ENCODE measurements at regions not wholly inside any gene's neighbourhood (a gene's known extent, or its start where the extent isn't known, plus 50 kb on each side); places are given as distances from the start of the nearest gene placed in this dataset.

DNA sequence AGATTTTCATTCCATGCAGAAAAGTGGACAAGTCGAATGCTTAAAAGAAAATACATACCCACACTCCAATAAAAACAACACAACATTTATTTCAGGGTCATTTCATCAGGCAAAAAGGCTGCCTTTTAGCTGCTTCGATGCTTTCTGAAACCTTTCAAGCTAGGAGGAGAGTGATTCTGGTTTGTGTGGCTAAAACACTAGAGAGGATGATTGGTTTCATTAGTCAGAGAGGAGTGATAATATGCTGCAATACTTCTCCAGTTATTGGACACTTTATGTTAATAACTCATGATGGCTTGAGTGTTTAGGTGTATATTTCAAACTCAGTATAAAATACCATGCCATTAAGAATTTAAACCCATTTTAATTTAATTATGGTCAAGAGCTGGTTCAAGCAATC is 614.0 kb downstream of the SLC4A3 start:
- H3K27ac ChIP-seq = no peak overlapping the region
- intact Hi-C loops (cut with DNase I) = no loop called here
- H3K4me3 ChIP-seq = no peak overlapping the region
- no peaks in the 10 kb centered on the region for H3K27me3 ChIP-seq
- DNase-seq (ENCODE audit: extremely low spot score in 2 of 2) = no peak
- H3K36me3 ChIP-seq = no peaks in the 10 kb centered on the region
- H3K4me1 ChIP-seq = no peaks in the 10 kb centered on the region
- H3K9me3 ChIP-seq = no peaks in the 10 kb centered on the region
- TF ChIP-seq POLR2A (IDR thresholded peaks at IDR 0.05) (no peak), POLR2AphosphoS5 (IDR thresholded peaks at IDR 0.05; ENCODE audit: insufficient read depth in 1 of 2, low read depth in 1 of 2) (no peak)
- TF ChIP-seq, protein P1, sequence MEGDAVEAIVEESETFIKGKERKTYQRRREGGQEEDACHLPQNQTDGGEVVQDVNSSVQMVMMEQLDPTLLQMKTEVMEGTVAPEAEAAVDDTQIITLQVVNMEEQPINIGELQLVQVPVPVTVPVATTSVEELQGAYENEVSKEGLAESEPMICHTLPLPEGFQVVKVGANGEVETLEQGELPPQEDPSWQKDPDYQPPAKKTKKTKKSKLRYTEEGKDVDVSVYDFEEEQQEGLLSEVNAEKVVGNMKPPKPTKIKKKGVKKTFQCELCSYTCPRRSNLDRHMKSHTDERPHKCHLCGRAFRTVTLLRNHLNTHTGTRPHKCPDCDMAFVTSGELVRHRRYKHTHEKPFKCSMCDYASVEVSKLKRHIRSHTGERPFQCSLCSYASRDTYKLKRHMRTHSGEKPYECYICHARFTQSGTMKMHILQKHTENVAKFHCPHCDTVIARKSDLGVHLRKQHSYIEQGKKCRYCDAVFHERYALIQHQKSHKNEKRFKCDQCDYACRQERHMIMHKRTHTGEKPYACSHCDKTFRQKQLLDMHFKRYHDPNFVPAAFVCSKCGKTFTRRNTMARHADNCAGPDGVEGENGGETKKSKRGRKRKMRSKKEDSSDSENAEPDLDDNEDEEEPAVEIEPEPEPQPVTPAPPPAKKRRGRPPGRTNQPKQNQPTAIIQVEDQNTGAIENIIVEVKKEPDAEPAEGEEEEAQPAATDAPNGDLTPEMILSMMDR (IDR thresholded peaks at IDR 0.05) = no peak

DNA sequence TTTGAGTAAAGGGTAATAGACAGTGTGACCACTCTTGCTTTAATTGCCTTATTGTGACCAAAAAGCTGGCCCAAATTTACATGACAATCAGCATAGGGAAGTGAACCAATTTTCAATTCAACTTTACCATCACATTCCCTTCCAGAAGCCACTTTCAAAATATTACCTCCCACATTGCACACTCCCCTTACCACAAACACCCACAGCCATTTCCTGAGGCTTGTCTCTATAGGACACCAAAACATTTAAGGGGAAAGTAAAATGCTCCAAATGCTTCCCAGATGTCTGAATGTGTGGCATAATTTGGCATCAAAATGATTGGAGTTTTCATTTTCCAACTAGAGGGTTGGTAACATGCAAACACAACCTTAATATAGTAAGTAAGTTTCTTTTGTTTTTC is 616.1 kb downstream of the SLC4A3 start:
- DNase-seq (ENCODE audit: extremely low spot score in 2 of 2) = no peak
- intact Hi-C loops (cut with DNase I) = no loop called here
- Histone ChIP-seq H3K4me1 (no peaks in the 10 kb centered on the region), H3K36me3 (no peaks in the 10 kb centered on the region), H3K27ac (no peak overlapping the region), H3K9me3 (no peaks in the 10 kb centered on the region), H3K27me3 (no peaks in the 10 kb centered on the region), H3K4me3 (no peak overlapping the region)
- no peak for TF ChIP-seq POLR2AphosphoS5 (IDR thresholded peaks at IDR 0.05; ENCODE audit: insufficient read depth in 1 of 2, low read depth in 1 of 2)
- TF ChIP-seq, protein P1 (IDR thresholded peaks at IDR 0.05) = no peak
- TF ChIP-seq POLR2A (IDR thresholded peaks at IDR 0.05) = no peak

DNA sequence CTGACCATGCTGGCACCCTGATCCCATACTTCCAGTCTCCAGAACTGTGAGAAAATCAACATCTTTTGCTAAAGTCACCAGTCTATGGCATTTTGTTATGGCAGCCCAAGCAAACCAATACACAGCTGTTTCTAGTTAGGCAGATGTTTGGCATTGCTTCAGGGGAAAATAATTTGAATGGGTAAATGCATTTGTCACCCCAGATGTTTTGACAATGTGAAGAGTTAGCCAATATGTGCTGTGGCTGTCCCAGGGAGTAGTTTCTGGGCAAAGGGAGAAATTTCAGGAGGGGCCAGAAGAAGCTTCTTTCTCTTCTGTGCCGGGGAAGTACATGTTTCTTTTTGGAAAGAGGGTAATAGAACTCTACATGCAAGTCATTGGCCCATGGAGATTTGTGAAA is 619.0 kb downstream of the SLC4A3 start:
- DNase-seq (ENCODE audit: extremely low spot score in 2 of 2) = no peak
- intact Hi-C loops (cut with DNase I) = no loop called here
- TF ChIP-seq POLR2A (IDR thresholded peaks at IDR 0.05) = no peak
- TF ChIP-seq, protein P1 (IDR thresholded peaks at IDR 0.05) = no peak
- no peak for TF ChIP-seq POLR2AphosphoS5 (IDR thresholded peaks at IDR 0.05; ENCODE audit: insufficient read depth in 1 of 2, low read depth in 1 of 2)
- Histone ChIP-seq H3K27me3 (no peaks in the 10 kb centered on the region), H3K36me3 (no peaks in the 10 kb centered on the region), H3K4me1 (no peaks in the 10 kb centered on the region), H3K27ac (no peak overlapping the region), H3K9me3 (no peaks in the 10 kb centered on the region), H3K4me3 (no peak overlapping the region)

DNA sequence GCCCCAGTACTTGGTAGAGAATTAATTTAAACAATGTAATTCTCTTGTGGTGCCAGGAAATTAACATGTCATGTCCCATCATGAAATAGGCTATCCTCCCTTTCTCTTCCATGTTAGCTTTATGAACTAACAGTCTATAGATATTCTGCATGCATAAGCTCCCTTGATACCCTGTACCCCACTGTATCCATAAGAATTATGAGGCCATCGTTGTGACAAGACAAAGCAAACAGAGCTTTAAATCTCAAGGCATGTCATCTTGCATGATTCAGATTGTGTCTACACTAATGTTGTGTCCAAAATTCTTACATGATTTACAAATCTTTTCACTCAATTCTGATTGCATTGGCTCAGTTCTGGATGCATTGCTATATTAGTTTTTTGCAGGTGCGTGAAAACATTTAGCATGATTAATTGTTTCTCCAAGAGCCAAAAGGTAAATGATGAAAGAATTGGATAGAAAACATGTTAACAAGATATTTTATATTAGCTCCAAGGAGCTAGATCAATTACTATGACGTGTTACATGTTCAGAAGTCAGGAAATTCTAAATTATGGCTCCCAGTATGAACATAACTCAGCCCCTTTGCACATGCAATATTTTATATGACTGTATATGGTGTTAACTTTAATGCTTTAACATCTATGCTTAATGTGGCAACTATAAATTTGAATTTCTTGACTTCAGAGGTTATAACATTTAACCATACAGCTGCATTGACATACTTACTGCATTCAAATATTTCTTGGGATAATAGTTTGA is 620.3 kb downstream of the SLC4A3 start:
- TF ChIP-seq POLR2A (IDR thresholded peaks at IDR 0.05) (no peak), POLR2AphosphoS5 (IDR thresholded peaks at IDR 0.05; ENCODE audit: insufficient read depth in 1 of 2, low read depth in 1 of 2) (no peak)
- TF ChIP-seq, protein P1 (IDR thresholded peaks at IDR 0.05) = no peak
- Histone ChIP-seq H3K36me3 (no peaks in the 10 kb centered on the region), H3K27me3 (no peaks in the 10 kb centered on the region), H3K4me1 (no peaks in the 10 kb centered on the region), H3K4me3 (no peak overlapping the region), H3K27ac (no peak overlapping the region), H3K9me3 (no peaks in the 10 kb centered on the region)
- intact Hi-C loops (cut with DNase I) = no loop called here
- no peak for DNase-seq (ENCODE audit: extremely low spot score in 2 of 2)

DNA sequence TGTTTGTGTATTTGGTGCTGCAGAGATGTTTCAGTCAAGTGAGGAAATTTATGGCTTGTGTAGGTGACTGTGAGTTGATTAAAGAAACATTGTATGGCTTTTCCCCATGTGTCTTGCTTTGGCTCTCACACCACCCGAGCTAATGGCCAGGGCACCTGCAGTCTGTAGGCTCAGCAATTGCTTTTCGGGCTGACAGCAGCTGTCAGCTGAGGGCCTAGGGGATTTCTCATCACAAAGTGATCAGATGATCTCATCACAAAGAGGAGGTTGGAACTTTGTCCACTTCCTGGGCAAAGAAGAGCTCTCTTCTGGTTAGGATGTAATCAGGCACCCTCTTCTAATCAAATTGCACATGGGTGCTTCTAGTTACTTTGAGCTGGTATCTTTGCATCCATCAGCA is 632.2 kb downstream of the SLC4A3 start:
- Histone ChIP-seq H3K4me1 (no peaks in the 10 kb centered on the region), H3K27me3 (no peaks in the 10 kb centered on the region), H3K36me3 (no peaks in the 10 kb centered on the region), H3K27ac (no peak overlapping the region), H3K9me3 (no peaks in the 10 kb centered on the region), H3K4me3 (no peak overlapping the region)
- no peak for DNase-seq (ENCODE audit: extremely low spot score in 2 of 2)
- TF ChIP-seq POLR2AphosphoS5 (IDR thresholded peaks at IDR 0.05; ENCODE audit: insufficient read depth in 1 of 2, low read depth in 1 of 2) (no peak), POLR2A (IDR thresholded peaks at IDR 0.05) (no peak)
- intact Hi-C loops (cut with DNase I) = no loop called here
